Germinal center (tissue), 1 donor: ENCODE measurements at regions not wholly inside any gene's neighbourhood (a gene's known extent, or its start where the extent isn't known, plus 50 kb on each side); places are given as distances from the start of the nearest gene placed in this dataset.

Experiments used
- DNase-seq: peaks from one replicate; pipeline ENCODE4 v3.0.0; 2012; ENCODE audit warnings: mixed read lengths, low spot score

DNA sequence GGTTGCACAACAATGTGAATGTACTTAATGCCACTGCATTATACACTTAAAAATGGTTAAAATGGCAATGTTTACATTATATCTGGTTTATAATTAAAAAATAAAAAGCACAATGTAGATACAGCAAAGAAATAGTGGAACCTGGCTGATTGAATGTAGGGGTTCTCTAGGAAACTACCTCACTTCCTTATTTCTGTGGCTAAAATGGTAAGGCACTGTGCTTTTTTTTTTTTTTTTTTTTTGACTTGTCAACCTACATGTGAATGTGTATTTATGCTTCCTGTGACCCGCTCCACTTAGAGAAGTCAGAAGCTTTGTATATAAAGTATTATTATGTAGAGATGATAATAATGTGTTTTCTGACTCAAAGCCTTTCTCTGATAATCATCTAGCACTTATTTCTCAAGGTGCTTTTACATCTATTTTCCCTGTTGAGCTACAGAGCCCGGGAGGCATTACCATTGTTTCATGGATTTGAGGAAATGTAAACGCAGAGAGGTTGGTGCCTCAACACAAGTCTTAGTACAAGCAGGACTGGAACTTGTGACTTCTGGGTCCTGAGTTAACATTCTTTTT, 55.0 kb downstream of the SOX4 start:
- peak; percentile 31 for DNase-seq

- DNase-seq = no peak
These were observed 59.8 kb downstream of the SOX4 start for GRCh38 chr6:21653323-21653722.

- no peak for DNase-seq
These were observed 60.4 kb downstream of the SOX4 start for GRCh38 chr6:21653905-21654304.

DNA sequence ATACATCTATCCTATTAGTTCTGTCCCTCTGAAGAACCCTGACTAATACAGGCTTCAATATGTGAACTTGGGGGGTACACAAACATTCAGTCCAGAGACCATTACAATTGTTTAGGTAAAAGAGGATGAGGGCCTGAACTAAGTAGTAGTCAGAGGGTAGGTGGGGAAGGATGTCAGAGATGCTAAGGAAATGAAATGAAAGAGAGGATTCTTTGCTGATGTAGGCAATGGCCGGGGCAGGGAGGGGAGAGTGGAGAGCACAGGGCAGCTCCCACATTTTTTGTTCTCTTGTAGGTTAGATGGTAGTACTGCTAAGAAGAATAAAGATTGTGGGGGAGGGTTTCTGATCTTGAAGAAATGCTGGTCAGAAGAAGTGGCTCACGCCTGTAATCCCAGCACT, 60.8 kb downstream of the SOX4 start:
- DNase-seq = no peak

DNA sequence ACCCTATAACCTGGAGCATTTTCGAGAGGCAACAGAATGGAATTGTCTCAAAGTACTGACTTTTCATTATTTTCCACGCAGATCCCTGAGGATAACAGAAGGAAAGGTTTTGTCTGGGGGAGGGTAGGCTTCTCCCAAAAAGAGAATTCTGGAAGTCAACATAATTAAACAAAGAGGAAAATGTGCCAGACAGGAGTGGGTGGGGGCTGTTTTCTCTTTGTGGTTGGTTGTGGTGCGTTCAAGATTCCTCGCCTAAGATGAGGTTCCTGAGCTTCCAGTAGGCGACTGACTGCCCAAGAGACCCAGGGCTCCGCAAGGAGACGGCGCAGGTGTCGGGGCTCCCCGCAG, 70.4 kb downstream of the SOX4 start:
- DNase-seq = no peak

- DNase-seq = no peak
These were observed 71.0 kb downstream of the SOX4 start for GRCh38 chr6:21664314-21665109.

DNA sequence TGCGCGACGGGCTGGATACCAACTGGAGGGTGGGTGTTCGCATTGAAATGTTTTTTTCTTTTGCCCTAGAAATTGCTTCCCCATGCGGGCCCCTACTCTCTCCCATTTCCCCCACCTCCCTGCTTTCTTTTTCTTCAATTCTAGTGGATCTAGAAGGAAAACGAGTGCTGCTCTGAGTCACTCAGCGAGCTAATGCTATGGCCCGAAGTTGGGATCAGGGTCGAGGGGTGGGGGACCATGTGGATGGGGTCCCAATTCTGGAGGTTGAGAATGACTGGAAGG, 71.5 kb downstream of the SOX4 start:
- no peak for DNase-seq

DNA sequence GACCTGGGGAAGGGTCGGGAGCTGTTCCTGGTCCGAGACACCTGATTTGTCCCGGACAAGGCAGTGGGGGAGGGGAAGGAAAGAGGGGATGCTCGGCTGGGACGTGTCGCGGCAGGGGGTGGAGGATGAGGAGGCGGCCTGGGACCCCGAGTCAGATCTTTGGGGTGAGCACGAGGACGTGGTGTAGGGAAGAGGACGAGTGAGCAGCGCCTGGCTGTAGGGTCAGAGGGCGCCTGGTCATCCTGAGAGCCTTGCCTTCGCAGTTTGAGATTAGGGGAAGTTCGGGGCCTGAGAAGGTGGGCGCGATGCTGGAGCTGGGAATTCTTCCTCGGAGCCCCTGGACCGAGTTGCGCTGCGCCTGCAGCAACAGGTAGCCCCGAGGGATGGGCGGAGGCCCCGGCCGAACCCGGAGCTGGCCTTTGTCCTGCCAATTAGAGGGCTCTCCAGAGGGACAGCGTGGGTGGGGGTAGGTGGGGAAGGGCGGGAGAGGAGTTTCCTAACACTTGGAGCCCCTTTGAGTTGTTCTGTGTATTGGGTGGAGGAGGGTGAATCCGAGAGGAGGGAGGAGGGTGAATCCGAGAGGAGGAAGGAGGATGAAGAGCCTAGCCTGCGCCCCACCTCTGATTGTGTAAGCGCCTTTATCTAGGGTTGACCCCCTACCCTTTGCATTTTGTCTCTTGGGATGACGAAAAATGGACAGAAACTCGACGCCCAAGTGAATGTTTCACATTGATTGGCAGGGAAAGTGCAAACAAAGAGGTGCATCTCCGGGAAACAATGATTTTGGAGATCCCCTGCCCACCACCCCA, 72.0 kb downstream of the SOX4 start:
- DNase-seq = no peak

DNA sequence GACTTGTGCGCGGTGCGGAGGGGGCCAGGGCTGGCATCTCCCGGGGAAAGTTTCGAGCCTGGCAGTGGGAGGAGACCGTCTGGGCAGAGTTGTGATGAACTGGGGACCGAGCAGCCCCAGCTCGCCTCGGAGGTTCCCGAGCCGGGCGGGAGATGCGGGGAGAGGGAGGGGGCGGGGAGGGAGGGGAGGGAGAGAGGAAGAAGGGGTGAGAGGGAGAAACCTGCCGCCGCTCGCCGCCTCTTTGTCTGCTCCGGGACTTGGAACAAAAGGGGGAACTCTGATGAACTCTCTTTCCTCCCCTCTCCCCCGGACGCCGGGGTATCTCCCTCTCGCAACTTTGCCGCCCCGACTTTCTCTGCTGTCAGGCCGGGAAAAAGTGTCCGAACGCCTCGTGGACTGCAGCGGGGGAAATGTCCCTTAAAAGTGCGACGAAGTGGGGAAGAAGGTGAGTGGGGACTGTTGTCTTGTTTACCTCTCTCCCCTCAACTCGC, 72.7 kb downstream of the SOX4 start:
- DNase-seq = no peak

GRCh38 chr6:21666853-21667681, 73.5 kb downstream of the SOX4 start:
- no peak for DNase-seq

DNA sequence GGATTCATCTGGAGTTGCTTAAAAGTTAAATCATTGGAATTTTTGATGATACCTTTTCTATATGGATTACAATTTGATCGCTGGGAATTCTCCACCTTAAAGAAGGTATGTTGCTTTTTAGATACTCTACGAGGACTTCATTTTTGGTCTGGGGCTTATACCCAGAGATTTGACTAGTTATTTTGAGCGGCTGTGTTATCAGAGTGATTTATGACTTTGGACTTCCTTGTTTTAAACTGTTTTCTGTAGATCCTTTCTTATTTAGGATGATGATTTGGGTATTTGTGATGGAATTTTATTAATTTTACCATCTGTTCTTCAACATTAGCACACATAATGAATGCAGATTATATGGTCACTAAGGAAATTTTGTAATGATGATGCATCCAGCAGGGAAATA, 75.2 kb downstream of the SOX4 start:
- no peak for DNase-seq

GRCh38 chr6:21676769-21677168, 83.2 kb downstream of the SOX4 start:
- no peak for DNase-seq

DNA sequence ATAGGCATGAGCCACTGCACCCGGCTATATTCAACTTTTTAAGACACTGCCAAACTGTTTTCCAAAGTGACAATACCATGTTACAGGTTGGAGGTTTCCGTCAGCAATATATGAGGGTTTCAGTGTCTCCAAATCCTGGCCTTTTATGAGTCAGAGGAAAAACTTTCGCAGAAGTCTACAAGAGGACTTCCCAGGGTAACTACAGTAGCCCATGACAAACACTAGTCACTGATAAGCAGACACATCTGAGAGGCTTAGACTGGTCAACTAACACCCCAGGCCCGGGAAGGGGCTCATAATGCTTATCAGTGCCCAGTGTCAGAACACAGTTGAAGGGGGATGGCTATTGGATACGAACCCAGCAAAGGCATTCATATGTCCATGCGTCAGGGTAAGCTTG, 85.4 kb downstream of the SOX4 start:
- DNase-seq = no peak

- no peak for DNase-seq
These were observed 86.3 kb downstream of the SOX4 start for GRCh38 chr6:21679761-21680265.

GRCh38 chr6:21680611-21681010, 87.1 kb downstream of the SOX4 start:
- no peak for DNase-seq

DNA sequence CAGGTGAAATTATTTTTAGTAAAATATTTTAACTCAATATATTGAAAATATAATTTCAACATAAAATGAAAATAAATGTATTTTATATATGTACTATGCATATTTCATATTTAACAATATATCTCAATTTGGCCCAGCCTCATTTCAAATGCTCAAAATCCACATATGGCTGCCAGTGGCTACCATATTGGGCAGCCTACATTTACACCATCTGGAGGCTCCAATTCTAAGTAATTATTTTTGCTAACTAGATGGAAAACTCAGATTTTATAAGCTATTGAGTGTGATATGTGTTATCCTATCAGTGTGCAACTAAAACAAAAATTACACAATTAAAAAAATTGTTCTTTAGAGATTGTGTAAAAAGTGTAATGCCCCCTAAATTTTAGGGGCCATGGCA, 96.9 kb downstream of the SOX4 start:
- DNase-seq = no peak

GRCh38 chr6:21691685-21692346, 98.3 kb downstream of the SOX4 start:
- no peak for DNase-seq

- DNase-seq = no peak
These were observed 99.2 kb downstream of the SOX4 start for GRCh38 chr6:21692721-21693120.

DNA sequence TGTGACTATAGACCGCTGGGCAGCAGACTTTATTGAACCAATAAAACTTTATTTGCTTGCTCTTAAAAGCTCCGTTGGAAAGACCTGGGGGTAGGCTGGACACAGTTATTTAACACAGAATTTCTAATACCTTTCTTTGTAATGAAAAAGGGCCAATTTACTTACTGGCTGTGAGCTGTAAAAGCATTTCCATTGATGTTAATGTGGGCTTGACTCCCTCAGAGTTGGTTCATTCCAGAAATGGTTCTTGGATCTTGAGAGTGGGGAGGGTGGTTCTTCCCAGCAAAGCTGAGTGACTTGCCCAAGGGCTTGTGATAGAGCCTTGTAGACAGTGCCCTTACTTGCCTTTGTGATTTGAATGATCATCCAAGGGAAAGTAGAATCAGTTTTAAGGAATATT, 100.6 kb downstream of the SOX4 start:
- DNase-seq = no peak

GRCh38 chr6:21707524-21708319, 114.2 kb downstream of the SOX4 start:
- DNase-seq = no peak

GRCh38 chr6:21708320-21708580, 114.7 kb downstream of the SOX4 start:
- DNase-seq = no peak
